H9 (cell line): ENCODE measurements at regions not wholly inside any gene's neighbourhood (a gene's known extent, or its start where the extent isn't known, plus 50 kb on each side); places are given as distances from the start of the nearest gene placed in this dataset.

Source experiments
- DNase-seq: peaks from one replicate; pipeline ENCODE4 v3.0.0-alpha.2; 2017
- H2AFZ ChIP-seq: one replicate; pipeline ENCODE4 v1.6.1; 2013; ENCODE audit warnings: mild to moderate bottlenecking, low read length, control low read depth, moderate library complexity
- H2AK5ac ChIP-seq: 2 replicates; pipeline ENCODE4 v1.6.1; 2013; ENCODE audit warnings: low read length, control low read depth, mixed read lengths; ENCODE audit not compliant: insufficient read length
- H2BK120ac ChIP-seq: one replicate; pipeline ENCODE4 v1.6.1; 2013; ENCODE audit warnings: low read depth, mild to moderate bottlenecking, low read length, control low read depth, inconsistent platforms; ENCODE audit not compliant: poor library complexity, severe bottlenecking
- H2BK12ac ChIP-seq: 2 replicates; pipeline ENCODE4 v1.6.1; 2013; ENCODE audit warnings: low read length, control low read depth, mixed read lengths, low read depth; ENCODE audit not compliant: insufficient read length
- H2BK15ac ChIP-seq: 2 replicates; pipeline ENCODE4 v1.6.1; 2013; ENCODE audit warnings: low read depth, low read length, control low read depth
- H2BK20ac ChIP-seq: one replicate; pipeline ENCODE4 v1.6.1; 2013; ENCODE audit warnings: low read depth, mild to moderate bottlenecking, low read length, control low read depth, inconsistent platforms; ENCODE audit not compliant: poor library complexity, severe bottlenecking
- H2BK5ac ChIP-seq: 2 replicates; pipeline ENCODE4 v1.6.1; 2013; ENCODE audit warnings: low read length, control low read depth, mixed read lengths; ENCODE audit not compliant: insufficient read length
- H3K14ac ChIP-seq: 2 replicates; pipeline ENCODE4 v1.6.1; 2013; ENCODE audit warnings: low read length, control low read depth; ENCODE audit not compliant: insufficient read depth
- H3K18ac ChIP-seq: 2 replicates; pipeline ENCODE4 v1.6.1; 2013; ENCODE audit warnings: low read depth, mild to moderate bottlenecking, mixed read lengths, low read length, control low read depth; ENCODE audit not compliant: insufficient read length
- H3K23ac ChIP-seq: 2 replicates; pipeline ENCODE4 v1.6.1; 2013; ENCODE audit warnings: low read length, control low read depth, mixed read lengths, low read depth; ENCODE audit not compliant: insufficient read length
- H3K23me2 ChIP-seq: 2 replicates; pipeline ENCODE4 v1.6.1; 2013; ENCODE audit warnings: low read depth, mild to moderate bottlenecking, mixed read lengths, low read length, control low read depth; ENCODE audit not compliant: insufficient read length, poor library complexity, severe bottlenecking
- H3K27ac ChIP-seq: 2 replicates; pipeline ENCODE4 v1.5.1; 2013; ENCODE audit warnings: low read length, control low read depth, mixed read lengths, low read depth; ENCODE audit not compliant: insufficient read length
- H3K27me3 ChIP-seq: 2 replicates; pipeline ENCODE4 v1.6.1; 2013; ENCODE audit warnings: low read length, control low read depth, inconsistent platforms; ENCODE audit not compliant: insufficient read depth
- H3K4ac ChIP-seq: 2 replicates; pipeline ENCODE4 v1.6.1; 2013; ENCODE audit warnings: low read depth, mild to moderate bottlenecking, control low read depth, inconsistent platforms, low read length, moderate library complexity
- H3K4me1 ChIP-seq: 2 replicates; pipeline ENCODE4 v1.6.1; 2013; ENCODE audit warnings: low read length, control low read depth, inconsistent platforms; ENCODE audit not compliant: insufficient read depth
- H3K4me2 ChIP-seq: 2 replicates; pipeline ENCODE4 v1.6.1; 2013; ENCODE audit warnings: low read length, control low read depth, mixed read lengths; ENCODE audit not compliant: insufficient read length, insufficient read depth
- H3K56ac ChIP-seq: 2 replicates; pipeline ENCODE4 v1.6.1; 2013; ENCODE audit warnings: low read depth, mild to moderate bottlenecking, mixed read lengths, low read length, control low read depth; ENCODE audit not compliant: insufficient read length
- H3K79me1 ChIP-seq: 2 replicates; pipeline ENCODE4 v1.6.1; 2013; ENCODE audit warnings: low read depth, mild to moderate bottlenecking, moderate library complexity, low read length, control low read depth, inconsistent platforms; ENCODE audit not compliant: insufficient read depth, poor library complexity, severe bottlenecking
- H3K79me2 ChIP-seq: 2 replicates; pipeline ENCODE4 v1.6.1; 2013; ENCODE audit warnings: low read length, control low read depth, inconsistent platforms; ENCODE audit not compliant: insufficient read depth
- H3K9ac ChIP-seq: 2 replicates; pipeline ENCODE4 v1.6.1; 2013; ENCODE audit warnings: low read length, control low read depth, mixed read lengths; ENCODE audit not compliant: insufficient read length; ENCODE audit errors: extremely low read depth
- H3K9me3 ChIP-seq: one replicate; pipeline ENCODE4 v1.6.1; 2013; ENCODE audit warnings: low read depth, low read length, inconsistent platforms; ENCODE audit not compliant: control insufficient read depth
- H3T11ph ChIP-seq: one replicate; pipeline ENCODE4 v1.6.1; 2013; ENCODE audit warnings: mild to moderate bottlenecking, low read length, control low read depth, inconsistent platforms
- H4K20me1 ChIP-seq: one replicate; pipeline ENCODE4 v1.6.1; 2013; ENCODE audit not compliant: control insufficient read depth, insufficient read length, insufficient read depth
- H4K5ac ChIP-seq: 2 replicates; pipeline ENCODE4 v1.6.1; 2013; ENCODE audit warnings: low read depth, mild to moderate bottlenecking, mixed read lengths, low read length, control low read depth; ENCODE audit not compliant: insufficient read length
- H4K8ac ChIP-seq: replicated peaks from 2 replicates; pipeline ENCODE4 v1.6.1; 2013; ENCODE audit warnings: low read length, control low read depth, mixed read lengths, low read depth; ENCODE audit not compliant: insufficient read length
- H4K91ac ChIP-seq: 2 replicates; pipeline ENCODE4 v1.6.1; 2013; ENCODE audit warnings: low read depth, mild to moderate bottlenecking, moderate library complexity, mixed read lengths, low read length, control low read depth; ENCODE audit not compliant: insufficient read length
- H3K27ac Mint-ChIP-seq, 3 experiments: 2 replicates in 2 of 3; 3 replicates in 1 of 3; pipeline ENCODE4 v1.8.0; 2020 to 2021; ENCODE audit warnings: mixed read lengths in 3 of 3, mild to moderate bottlenecking in 1 of 3, moderate library complexity in 1 of 3
- H3K27me3 Mint-ChIP-seq: 2 replicates; pipeline ENCODE4 v1.8.0; 2021; ENCODE audit warnings: low read depth, mild to moderate bottlenecking, moderate library complexity, mixed read lengths
- H3K36me3 Mint-ChIP-seq, 3 experiments: 2 replicates in 2 of 3; 3 replicates in 1 of 3; pipeline ENCODE4 v1.8.0; 2020 to 2021; ENCODE audit warnings: low read depth in 3 of 3, mixed read lengths in 3 of 3; ENCODE audit not compliant: insufficient read depth in 1 of 3
- H3K4me1 Mint-ChIP-seq, 2 experiments: 2 replicates each; pipeline ENCODE4 v1.8.0; 2020; ENCODE audit warnings: mixed read lengths in 2 of 2
- H3K4me3 Mint-ChIP-seq, 2 experiments: 2 replicates in 1 of 2; 3 replicates in 1 of 2; pipeline ENCODE4 v1.8.0; 2020 to 2021; ENCODE audit warnings: mild to moderate bottlenecking in 2 of 2, mixed read lengths in 2 of 2, moderate library complexity in 1 of 2
- H3K9me3 Mint-ChIP-seq, 2 experiments: 2 replicates in 1 of 2; 3 replicates in 1 of 2; pipeline ENCODE4 v1.8.0; 2020; ENCODE audit warnings: mild to moderate bottlenecking in 2 of 2, mixed read lengths in 2 of 2, moderate library complexity in 1 of 2
- WGBS: extraction: QIAGEN DNeasy Blood & Tissue Kit; methylation state at CpG from one replicate; pipeline ENCODE4 v1.1.7; 2013; ENCODE audit warnings: missing lambda C conversion rate, low lambda C conversion rate, mixed read lengths; ENCODE audit not compliant: insufficient read length; ENCODE audit errors: extremely low coverage; 5-methylcytosine and 5-hydroxymethylcytosine counted together
- TF ChIP-seq, protein P1 (sequence below): fragments of 200-600 bp; sonication (generic); conservative IDR thresholded peaks from 3 replicates; pipeline ENCODE4 v1.8.0; 2021; ENCODE audit warnings: antibody characterized with exemption, mild to moderate bottlenecking

DNA sequence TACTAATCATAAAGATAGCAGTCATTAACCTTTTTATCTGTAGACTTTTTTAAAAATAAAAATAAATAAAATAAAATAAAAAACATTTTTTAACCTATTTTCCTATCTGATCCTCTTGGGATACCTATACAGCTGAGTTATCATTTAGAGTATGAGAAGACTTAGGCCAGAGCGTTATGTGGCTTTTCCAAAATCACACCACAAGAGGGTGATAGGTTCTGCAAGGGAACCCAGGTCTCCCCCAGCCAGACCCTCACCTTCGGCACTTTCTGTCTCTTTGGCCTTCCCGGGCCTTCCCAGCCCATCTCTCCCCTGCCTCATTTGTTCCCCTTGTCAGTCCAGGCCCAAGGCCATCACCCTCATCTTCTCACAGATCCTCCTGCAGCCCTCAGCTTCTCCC, 311.7 kb downstream of the SMAD2 start:
- Histone ChIP-seq H3K23ac (no peak overlapping the region), H3K4me1 (no peaks in the 10 kb centered on the region; the same call in 1 of the 2 replicates), H3K9ac (no peak overlapping the region), H3K9me3 (no peaks in the 10 kb centered on the region), H3K18ac (no peak overlapping the region), H4K20me1 (no peaks in the 10 kb centered on the region), H3K79me1 (no peaks in the 10 kb centered on the region), H2AK5ac (no peak overlapping the region), H2AFZ (no peak overlapping the region), H4K8ac (no peak overlapping the region), H4K5ac (no peak overlapping the region), H3K56ac (no peak overlapping the region), H2BK20ac (no peak overlapping the region), H2BK12ac (no peak overlapping the region), H2BK15ac (no peak overlapping the region), H3K27me3 (no peaks in the 10 kb centered on the region), H2BK120ac (no peak overlapping the region), H3K23me2 (no peaks in the 10 kb centered on the region), H3K27ac (no peak overlapping the region), H4K91ac (no peak overlapping the region), H3K4me2 (no peak overlapping the region), H3K79me2 (no peaks in the 10 kb centered on the region), H3T11ph (no peak overlapping the region), H2BK5ac (no peak overlapping the region), H3K4ac (no peak overlapping the region), H3K14ac (no peak overlapping the region)
- DNase-seq, result no peak
- Mint-ChIP-seq H3K27me3 (no peaks in the 10 kb centered on the region), H3K27ac (no peak overlapping the region), H3K9me3 (no peaks in the 10 kb centered on the region; a peak in 1 of 5 replicates), H3K4me3 (no peak overlapping the region), H3K36me3 (no peaks in the 10 kb centered on the region), H3K4me1 (peaks cover 6 to 9% of the 10 kb centered on the region in 2 experiments)
- TF ChIP-seq, protein P1, sequence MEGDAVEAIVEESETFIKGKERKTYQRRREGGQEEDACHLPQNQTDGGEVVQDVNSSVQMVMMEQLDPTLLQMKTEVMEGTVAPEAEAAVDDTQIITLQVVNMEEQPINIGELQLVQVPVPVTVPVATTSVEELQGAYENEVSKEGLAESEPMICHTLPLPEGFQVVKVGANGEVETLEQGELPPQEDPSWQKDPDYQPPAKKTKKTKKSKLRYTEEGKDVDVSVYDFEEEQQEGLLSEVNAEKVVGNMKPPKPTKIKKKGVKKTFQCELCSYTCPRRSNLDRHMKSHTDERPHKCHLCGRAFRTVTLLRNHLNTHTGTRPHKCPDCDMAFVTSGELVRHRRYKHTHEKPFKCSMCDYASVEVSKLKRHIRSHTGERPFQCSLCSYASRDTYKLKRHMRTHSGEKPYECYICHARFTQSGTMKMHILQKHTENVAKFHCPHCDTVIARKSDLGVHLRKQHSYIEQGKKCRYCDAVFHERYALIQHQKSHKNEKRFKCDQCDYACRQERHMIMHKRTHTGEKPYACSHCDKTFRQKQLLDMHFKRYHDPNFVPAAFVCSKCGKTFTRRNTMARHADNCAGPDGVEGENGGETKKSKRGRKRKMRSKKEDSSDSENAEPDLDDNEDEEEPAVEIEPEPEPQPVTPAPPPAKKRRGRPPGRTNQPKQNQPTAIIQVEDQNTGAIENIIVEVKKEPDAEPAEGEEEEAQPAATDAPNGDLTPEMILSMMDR, result peak; percentile 45
- no CpG with 5 or more reads among the region's 3 CpGs for WGBS
